ENCODE measurements at regions not wholly inside any gene's neighbourhood (a gene's known extent, or its start where the extent isn't known, plus 50 kb on each side); places are given as distances from the start of the nearest gene placed in this dataset.

DNA sequence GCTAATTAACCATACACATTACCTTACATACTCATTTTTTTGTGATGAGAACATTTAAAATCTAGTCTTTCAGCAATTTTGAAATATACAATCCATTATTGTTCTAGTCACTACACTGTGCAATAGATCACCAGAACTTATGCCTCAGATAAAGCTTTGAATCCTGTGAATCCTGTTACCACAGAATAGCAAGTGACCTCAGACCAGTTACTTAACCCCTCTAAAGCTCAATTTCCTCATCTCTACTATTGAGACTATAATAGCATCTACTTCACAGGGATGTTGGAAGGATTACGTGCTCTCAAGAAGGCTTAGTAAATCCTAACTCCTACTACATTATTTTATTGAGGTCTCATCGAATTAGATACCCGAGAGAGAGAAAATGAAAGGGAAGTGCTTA is 60.2 kb upstream of the PIP5K1B start:
- no peak for DNase-seq (ENCODE audit: low read depth in 1 of 2, low spot score in 1 of 2)

DNA sequence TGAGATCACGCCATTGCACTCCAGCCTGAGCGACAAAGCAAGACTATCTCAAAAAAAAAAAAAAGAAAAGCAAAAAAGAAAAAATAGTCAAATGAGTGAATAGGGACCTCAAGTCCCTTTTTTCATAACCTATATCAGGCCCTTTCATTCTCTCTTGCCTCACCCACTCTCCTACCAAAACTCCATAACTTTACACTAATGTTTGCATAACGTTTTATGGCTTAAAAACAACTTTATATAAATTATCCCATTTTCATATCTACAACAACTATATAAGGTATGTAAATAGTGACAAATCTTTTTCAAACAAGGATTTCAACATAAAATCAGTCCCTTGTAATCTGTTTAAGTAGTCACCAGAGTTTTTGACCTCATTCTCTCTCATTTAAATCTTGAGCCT is 56.9 kb upstream of the PIP5K1B start:
- no peak for DNase-seq (ENCODE audit: low read depth in 1 of 2, low spot score in 1 of 2)

DNA sequence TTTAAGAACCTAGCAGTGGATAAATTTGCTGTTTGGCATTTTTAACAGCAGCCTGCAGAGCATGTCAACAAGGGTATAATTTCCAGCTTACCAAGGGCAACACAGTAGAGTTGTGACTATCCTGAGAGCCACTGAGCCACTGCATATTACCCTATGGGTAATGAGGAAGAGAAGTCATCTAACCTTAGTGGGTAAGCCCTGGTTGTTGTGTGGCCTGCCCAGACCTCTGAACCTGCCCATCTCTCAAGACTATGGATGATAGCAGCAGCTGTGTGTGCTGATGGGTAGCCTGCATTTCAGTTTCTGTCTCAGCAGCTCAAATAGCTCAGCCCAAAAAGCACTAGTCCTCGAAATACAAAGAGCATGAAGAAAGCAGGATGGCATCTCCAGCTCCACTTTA is 56.1 kb upstream of the PIP5K1B start:
- DNase-seq (ENCODE audit: low read depth in 1 of 2, low spot score in 1 of 2): no peak

DNA sequence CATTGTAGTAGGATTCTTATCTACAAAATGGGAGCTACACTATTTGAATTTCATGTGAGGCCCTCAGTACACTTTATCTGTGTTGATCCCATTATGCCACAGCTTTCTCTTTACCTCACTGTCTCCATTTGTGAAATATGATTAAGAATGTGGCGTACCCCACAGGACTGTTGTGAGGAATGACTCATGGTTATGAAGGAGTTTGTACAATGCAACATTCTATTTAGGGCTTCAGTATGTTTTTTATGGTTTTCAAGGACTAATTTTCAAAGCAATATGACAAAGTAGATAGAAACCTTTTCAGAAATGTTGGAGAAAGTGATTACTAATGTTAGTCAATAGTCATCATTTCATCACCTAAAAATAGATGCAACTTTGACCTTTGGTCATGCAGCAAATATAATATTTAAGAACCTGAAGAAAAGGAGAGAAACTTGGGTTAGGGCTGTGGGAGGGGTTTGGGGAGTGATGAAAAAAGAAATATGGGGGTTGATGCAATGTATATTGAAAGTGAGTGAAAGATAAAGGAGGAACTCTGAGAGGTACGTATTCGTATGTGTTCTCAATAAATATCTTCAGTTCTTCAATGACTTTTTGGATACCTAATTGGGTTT is 53.7 kb upstream of the PIP5K1B start:
- no peak for DNase-seq (ENCODE audit: low read depth in 1 of 2, low spot score in 1 of 2)

DNA sequence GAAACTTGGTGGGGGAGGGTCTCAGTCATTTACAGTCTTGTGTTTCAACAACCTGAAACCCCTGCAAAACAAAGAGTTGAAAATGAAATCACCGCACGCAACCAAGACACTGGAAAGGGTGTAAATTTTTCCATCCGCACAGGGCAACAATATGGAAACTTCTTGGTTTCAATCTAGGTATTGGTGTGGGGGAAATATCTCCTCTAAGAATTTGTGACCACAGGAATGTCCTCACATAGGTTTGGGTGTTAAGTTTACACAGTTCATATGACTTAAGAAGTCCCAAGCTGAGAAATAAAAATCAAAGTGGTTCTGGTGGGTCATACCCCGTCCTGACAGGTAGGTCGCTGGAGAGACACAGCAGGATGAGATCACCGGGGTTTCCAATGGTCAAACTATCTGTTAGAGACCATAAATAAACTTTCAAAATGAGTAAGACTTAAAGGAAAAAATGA is 51.9 kb upstream of the PIP5K1B start:
- DNase-seq (ENCODE audit: low read depth in 1 of 2, low spot score in 1 of 2): peak in 1 of 2 donors; percentile 23

DNA sequence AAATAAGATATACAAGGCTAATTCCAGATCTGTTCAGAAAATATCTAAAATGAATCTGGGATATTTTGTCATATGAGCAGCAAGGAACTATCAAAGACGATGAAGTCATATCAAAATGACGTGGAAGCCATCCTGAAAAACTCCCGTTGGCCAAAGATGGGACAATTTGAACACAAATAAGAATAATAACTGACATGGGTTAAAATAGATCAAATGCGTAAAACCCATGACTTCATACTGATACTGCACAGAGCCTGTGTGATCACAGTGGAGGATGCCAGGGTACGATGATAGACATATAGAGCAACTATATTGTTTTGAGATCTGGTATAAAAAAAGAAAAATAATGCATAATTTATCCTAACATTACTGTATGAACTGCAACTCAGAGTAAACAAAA is 51.0 kb upstream of the PIP5K1B start:
- no peak for DNase-seq (ENCODE audit: low read depth in 1 of 2, low spot score in 1 of 2)

Data from activated CD4-positive, alpha-beta T cell treated with anti-CD3 and anti-CD28 coated beads, Interleukin-2, amount 50 U/mL, for 24 hours (primary cell).